NCI-H748 treated with DMSO at 0.1 percent for 48 hours (cell line): ENCODE measurements at regions not wholly inside any gene's neighbourhood (a gene's known extent, or its start where the extent isn't known, plus 50 kb on each side); places are given as distances from the start of the nearest gene placed in this dataset.
A peak's percentile ranks its signal among the peaks of the same experiment; 100 is the strongest.

ENCODE experiments used
- DNase-seq: peaks from one replicate; lab custom pipeline; 2025; lab: John Stamatoyannopoulos, UW

DNA sequence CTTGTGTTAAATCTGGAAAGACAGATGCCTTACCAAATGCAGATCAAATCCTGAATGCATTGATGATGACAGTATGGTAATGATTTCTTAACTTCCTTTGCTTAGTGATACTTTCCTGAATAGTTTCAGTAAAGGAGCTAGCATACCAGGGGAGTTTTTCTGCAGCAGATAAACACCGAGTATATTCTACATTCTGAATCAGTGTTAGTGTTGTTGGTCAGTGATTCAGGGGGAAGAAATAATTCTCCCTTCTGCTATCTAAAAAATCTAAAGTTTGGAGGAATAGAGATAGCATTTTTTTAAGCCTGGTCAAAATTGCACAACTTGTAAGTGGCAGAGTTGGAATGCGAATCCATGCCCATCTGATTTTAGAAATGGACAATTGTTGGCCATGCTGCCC lies 512.2 kb upstream of the MARCKS start:
- DNase-seq: no peak

- no peak for DNase-seq
Observed at GRCh38 chr6:113347436-113347835, 509.7 kb upstream of the MARCKS start.

DNA sequence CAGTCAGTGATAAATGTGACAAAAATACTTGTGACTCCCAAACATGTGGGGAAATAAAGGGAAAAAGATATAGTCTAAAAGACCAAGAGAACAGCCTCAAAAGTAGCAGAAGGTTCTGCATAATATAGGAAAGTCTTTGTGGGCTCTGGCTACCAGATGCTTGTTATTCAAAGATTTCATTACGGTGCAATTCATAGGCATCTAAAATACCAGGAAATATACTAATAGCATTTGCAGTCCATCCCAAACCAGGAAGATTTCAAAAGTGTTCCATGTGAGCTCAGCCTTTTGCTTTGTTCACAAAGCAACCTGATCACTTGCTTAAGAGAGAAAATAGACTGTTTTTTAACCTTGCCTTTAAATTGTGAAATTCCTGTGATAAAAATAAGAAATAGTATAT lies 506.7 kb upstream of the MARCKS start:
- DNase-seq: no peak

DNA sequence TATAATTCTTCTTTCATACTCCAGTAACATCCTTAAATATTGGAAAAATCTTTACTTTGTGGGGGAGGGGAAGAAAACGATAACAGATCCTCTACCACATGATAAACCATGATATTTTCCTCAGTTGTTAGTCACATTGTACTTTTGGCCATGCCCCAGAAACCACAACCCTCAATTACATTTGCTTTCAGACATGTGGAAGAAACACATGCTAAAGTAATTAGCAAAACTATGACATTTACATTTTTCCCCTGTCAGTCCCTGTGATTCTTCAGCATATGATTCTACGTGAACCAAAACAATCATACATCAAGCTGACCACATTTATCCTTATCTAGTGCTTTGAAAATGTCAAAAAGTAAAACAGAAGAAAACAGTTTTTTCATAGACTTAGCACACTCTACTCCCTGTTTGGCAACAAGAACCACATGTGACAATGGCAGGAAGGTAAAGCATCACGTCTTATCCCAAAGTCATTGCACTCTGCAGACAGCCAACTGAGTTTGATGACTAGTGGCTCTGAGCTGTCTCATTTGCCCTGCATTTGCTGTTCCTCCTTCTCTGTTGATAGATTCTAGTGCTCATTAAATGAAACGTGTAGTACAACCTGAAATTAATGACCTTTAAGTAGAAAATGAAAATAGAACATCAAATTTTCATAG lies 505.8 kb upstream of the MARCKS start:
- DNase-seq: no peak

DNA sequence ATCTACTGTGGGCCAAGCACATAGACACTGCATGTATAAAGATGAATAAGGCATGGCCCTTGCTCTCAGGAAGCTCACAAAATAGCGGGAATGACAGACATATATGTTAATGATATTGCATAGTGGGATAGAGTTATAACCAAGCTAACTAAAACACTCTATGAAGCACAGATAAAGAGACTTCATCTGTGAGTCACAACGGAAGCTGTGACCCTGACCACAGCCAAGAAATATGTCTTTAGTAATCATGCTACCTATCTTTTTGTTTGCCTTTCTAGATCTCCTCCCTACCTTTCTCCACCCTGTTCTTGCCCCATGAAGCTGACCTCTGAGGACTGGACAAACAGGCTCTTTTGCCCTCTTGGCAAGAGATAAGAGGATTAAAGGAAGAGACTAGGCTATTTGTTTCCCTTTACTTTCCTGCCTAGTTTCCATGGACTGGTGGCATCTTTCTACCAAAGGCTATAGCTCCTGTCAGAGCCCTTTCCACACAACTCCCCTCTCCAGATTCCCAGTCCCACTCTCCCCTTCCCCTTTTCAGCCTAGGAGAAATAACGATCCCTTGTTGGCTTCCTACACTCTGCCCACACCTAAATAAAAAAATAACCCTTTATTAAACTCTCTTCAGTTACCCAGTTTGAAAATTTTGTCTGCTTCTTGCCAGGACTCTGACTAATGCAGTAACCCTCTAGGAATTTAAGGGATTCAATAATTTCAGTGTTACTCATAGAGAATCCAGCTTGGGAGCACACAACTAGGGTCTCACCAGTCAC lies 504.9 kb upstream of the MARCKS start:
- no peak for DNase-seq

DNA sequence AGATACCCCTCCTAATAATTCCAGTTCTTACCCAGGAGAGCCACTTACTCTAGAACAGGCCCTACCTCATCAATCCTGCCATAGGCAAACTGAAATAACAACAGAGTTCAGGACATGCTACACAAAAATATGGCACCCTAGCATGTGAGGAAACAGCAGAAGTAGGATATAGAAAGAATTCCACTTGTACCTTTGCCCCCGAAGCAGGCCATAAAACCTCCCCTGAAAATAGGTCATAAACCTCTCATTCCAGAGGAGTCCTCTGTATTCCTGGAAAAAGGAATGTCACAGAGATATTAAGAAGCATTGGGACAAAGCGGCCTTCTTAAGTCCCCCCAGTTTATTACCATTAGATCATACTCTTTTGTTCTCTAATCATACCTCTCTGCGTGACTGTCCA lies 504.3 kb upstream of the MARCKS start:
- no peak for DNase-seq

GRCh38 chr6:113353392-113353791 lies 503.8 kb upstream of the MARCKS start:
- DNase-seq: no peak

DNA sequence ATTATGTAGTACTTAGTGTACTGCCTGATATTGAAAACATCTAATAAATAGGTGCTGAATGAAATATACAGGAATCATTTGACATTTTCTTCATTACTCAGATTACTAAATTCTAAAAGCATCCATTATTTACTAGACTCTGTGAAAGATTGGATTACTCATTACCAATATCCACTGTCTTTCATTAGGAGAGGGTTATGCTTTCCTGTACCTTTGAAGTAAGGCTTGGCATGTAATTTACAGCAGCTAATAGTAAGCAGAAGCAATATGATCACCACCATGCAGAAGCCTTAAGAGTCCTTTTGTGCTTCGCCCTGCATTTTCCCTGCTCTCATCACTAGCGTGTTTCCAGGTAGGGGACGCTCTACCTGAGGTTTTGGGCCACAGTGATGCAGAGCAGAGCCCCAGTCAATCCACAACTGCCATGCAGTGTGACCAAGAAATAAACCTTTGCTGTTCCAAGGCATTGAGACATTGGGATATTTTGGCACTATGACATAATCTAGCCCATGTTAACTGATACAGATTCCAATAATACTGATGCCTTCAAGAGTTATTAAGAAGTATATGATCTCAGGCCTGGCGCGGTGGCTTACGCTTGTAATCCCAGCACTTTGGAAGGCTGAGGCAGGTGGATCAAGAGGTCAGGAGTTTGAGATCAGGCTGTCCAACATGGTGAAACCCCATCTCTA lies 502.8 kb upstream of the MARCKS start:
- no peak for DNase-seq

DNA sequence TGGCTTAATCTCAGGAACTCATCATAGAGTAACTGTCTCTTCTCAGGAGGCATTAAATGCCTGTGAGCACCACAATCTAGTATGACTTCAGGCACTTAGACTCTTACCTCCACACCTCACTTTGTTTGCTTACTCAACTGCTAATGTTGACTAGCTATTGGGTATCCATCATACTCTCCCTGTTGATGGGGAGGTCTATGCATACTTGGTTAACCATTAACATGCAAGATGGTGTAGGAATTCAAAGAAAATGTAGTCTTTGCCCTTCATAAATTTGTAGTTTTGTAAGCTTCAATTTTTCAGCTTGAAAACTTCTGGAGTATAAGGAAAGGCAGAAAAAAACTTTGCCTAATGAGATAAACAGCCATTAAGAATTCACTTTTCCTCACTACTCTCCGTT lies 501.0 kb upstream of the MARCKS start:
- no peak for DNase-seq

DNA sequence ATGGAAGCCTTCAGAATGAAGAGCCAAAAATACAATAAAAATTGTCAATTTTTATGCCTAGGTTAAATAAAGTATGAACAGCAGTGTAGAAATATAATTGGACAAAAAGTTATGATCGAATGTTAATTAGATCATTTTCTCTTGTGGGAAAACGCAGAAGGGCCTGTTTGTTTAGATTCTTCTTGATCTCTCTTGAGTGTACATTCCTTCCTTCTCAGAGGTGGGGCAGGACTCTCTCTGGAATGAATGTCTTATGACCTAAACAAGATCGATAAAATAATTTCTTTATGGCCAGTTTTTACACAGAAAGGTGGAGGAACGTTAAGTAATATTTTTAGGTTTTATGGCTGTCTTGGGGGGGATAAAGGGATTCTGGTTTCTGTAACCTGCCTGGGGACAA lies 500.1 kb upstream of the MARCKS start:
- no peak for DNase-seq

GRCh38 chr6:113358063-113358583 lies 499.0 kb upstream of the MARCKS start:
- DNase-seq: no peak

DNA sequence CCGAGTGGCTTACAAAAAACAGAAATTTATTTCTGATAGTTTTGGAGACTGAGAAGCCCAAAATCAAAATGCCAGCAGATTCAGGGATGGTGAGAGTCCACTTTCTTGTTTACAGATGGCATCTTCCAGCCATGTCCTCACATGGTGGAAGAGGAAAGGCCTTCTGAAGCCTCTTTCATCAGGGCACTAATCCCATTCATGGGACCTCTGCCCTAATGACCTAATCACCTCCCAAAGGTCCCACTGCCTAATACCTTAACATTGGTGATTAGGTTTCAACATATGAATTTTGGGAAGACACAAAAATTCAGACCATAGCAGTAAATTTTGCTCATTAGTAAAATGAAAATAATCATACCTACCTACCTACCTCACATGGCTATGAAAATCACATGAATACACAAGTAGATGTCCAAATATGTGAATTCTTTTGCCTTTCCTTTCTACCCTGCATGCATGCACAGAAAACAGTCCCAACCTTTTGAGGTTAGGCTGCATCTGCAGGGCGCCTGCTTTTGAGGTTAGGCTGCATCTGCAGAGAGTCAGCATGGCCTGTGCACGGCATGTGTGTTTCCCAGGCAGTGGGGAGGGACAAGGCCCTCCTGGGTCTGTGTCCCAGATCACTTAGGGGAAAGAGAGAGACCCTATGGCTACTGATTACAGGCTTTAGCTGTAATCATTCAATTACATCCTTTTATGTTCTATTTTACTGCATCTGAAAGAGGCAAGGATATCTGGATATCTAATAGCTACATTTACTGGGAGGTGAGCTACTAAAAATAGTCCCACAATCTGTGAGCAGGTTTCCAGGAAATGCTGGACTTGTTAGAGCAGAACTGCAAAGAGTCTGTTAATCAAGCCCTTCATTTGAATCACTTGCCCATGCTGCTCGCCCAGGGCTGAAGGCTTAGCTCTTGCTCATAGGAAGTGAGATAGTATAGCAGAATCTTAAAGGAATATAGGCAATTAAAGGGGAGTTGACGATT lies 497.7 kb upstream of the MARCKS start:
- peak; percentile 27 for DNase-seq

- peak; percentile 47 for DNase-seq
Observed at GRCh38 chr6:113361014-113361645, 496.0 kb upstream of the MARCKS start.

DNA sequence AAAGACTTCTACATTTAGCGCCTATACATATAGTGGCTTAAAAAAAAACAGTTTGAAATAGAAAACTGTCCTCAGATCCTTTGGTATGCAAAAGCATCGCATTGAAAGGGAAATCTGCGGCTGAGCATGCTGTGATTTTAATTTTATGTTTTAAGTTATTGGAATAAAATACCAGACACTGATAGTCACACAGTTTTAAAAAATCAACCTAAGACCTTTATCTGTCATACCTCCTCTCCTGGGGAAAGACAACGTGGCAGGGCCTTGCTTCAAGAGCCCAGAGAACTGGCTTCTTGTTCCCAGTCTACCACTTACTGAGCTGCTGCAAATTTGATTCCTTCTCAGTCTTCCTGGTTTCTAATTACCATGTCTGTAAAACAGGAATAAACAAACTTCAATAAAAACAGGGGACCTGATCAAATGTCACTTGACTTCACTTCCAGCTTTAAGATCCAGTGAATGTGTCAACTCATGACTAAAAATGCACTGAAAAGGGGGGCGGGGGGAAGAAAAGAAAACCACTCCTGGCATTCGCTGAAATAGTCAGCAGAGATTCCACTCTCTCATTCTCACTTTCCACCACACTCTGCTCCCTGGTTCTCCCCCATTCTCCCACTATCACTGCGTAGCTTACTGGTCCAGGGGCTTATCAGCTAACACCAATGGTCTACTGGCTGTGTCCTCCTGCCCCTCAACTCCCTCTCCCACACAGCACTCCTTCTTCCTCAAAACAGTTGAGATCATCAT lies 494.7 kb upstream of the MARCKS start:
- DNase-seq: no peak

GRCh38 chr6:113363048-113363798 lies 493.9 kb upstream of the MARCKS start:
- DNase-seq: no peak

DNA sequence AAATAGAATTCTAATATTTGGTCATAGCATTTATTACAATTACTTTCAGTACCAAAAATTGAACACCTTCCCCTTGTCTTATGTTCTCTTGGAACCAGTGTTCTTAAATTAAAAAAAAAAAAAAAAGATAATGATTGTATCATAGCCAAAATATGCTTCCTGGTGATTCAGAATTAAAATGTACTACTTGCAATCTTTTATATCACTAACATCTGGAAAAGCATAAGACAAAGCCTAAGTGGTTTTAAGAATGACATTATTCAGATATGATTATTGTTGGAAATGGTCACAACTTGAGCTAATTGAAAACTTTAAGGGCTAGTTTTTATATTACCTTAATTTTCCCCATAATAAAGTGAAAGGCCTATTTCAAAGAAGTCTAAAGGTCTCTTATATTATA lies 493.3 kb upstream of the MARCKS start:
- no peak for DNase-seq

DNA sequence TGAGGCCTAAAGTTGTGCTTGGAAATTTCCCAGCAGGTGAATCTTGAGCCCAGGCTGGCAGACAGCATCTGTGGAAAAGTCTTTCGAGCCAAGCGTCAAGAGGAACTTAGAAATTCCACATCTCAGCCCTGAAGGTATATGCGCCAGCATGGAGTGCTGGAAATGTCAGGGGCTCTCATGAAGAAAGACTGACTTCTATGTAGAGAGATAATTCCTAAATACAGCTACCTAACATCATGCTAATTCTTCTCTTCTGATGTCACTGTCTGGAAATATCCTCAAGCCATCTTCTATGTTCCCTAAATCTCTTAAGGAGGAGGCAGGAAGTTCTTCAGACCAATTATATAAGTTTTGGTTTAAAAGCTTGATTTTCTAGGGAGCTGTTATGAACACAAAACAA lies 492.4 kb upstream of the MARCKS start:
- no peak for DNase-seq

DNA sequence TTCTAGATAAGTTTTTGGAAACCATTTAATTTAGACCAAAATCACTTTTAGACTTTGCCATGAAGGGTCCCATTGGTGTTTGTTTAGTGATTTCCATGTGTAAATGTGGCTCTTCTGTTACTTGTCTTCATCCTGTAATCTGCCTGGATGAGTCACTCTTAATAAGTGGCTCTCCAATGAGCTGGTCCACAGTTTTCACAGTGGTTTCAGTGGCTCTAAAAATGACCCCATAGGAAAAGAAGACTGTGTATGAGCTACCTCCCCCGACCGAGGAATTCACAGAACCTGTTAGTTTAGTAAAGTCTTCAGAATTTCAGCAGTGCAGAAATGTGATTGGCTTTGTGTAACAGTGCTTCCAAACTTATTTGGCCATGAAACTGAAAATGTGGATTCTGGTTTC lies 492.0 kb upstream of the MARCKS start:
- DNase-seq: no peak

DNA sequence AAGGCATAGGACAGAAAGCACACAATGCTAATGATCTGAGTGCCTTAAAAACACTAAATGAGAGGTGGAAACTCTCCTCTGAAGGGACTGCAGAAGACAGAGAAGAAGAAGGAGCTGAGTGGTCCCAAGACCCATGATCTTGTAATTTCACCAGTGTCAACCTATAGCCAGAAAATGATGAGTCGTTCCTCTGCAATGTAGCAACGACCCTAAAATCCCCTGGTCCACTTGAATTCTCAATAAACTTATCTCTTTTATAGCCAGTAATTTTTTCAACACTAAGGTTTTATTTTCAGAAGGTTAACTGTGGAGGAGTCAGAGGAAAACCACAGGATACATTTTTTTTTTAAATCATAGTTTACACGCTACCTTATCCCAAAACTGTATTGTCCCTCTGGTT lies 490.6 kb upstream of the MARCKS start:
- no peak for DNase-seq
